Caco-2 (cell line): ENCODE measurements at regions not wholly inside any gene's neighbourhood (a gene's known extent, or its start where the extent isn't known, plus 50 kb on each side); places are given as distances from the start of the nearest gene placed in this dataset.

Experiments
- BruUV-seq: library from RNA; stranded (reverse); fragments of 400-500 nt; replicated peaks from 2 replicates; lab custom pipeline; 2021; lab: Mats Ljungman, UMichigan
- CTCF ChIA-PET: fragments of 300-600 bp; sonication (Branson Sonifier 250); formaldehyde crosslinking; loops from one replicate; lab custom pipeline; 2022; ENCODE audit warnings: antibody characterized with exemption; lab: Charles Lee
- POLR2A ChIA-PET: fragments of 300-600 bp; sonication (Branson Sonifier 250); formaldehyde crosslinking; loops from one replicate; lab custom pipeline; 2022; ENCODE audit warnings: antibody characterized with exemption; lab: Charles Lee
- DNase-seq, 2 experiments: peaks; one replicate each; pipeline versions ENCODE4 v3.0.0 to v3.0.0-alpha.2; 2020 to 2022
- H3K27me3 ChIP-seq: replicated peaks from 2 replicates; pipeline ENCODE4 v1.6.0; 2011; ENCODE audit warnings: low read length; ENCODE audit not compliant: control insufficient read depth, insufficient read depth
- H3K36me3 ChIP-seq: 2 replicates; pipeline ENCODE4 v1.5.1; 2011; ENCODE audit warnings: low read length; ENCODE audit not compliant: control insufficient read depth, insufficient read depth
- H3K4me1 ChIP-seq: fragments of 250-450 bp; sonication (Bioruptor Pico); 2 replicates; pipeline ENCODE4 v1.5.1; 2020; ENCODE audit warnings: mild to moderate bottlenecking
- H3K4me3 ChIP-seq: 2 replicates; pipeline ENCODE4 v1.5.1; 2011; ENCODE audit warnings: low read depth, mild to moderate bottlenecking, control low read depth, low read length
- H3K9me3 ChIP-seq: fragments of 250-450 bp; sonication (Bioruptor Pico); 2 replicates; pipeline ENCODE4 v1.5.1; 2020; ENCODE audit warnings: mild to moderate bottlenecking, moderate library complexity
- H3K27ac Mint-ChIP-seq: one replicate; pipeline ENCODE4 v1.8.0; 2022; ENCODE audit warnings: mixed read lengths; ENCODE audit not compliant: unreplicated experiment
- H3K27me3 Mint-ChIP-seq: one replicate; pipeline ENCODE4 v1.8.0; 2022; ENCODE audit warnings: mixed read lengths; ENCODE audit not compliant: insufficient read depth, unreplicated experiment
- H3K36me3 Mint-ChIP-seq: one replicate; pipeline ENCODE4 v1.8.0; 2022; ENCODE audit warnings: mild to moderate bottlenecking, mixed read lengths; ENCODE audit not compliant: insufficient read depth, unreplicated experiment
- H3K4me1 Mint-ChIP-seq: one replicate; pipeline ENCODE4 v1.8.0; 2022; ENCODE audit warnings: low read depth, mixed read lengths; ENCODE audit not compliant: unreplicated experiment
- H3K4me3 Mint-ChIP-seq: one replicate; pipeline ENCODE4 v1.8.0; 2022; ENCODE audit warnings: mild to moderate bottlenecking, moderate library complexity, mixed read lengths; ENCODE audit not compliant: unreplicated experiment
- H3K9me3 Mint-ChIP-seq: one replicate; pipeline ENCODE4 v1.8.0; 2022; ENCODE audit warnings: mixed read lengths; ENCODE audit not compliant: unreplicated experiment
- intact Hi-C: fragments of 100-400 bp; cut with micrococcal nuclease; formaldehyde crosslinking; loops from one replicate; pipeline ENCODE4 v1.10.0; 2022; ENCODE audit not compliant: unreplicated experiment
- TF ChIP-seq, protein P1 (sequence below), 2 experiments: fragments of 200-600 bp in 1 of 2; IDR thresholded peaks; 1 replicate in 1 of 2; 2 replicates in 1 of 2; pipeline versions ENCODE4 v1.5.1 to v1.8.0; 2011 to 2022; ENCODE audit warnings: antibody characterized with exemption in 1 of 2, control low read depth in 1 of 2, inconsistent platforms in 1 of 2, low read depth in 1 of 2, low read length in 1 of 2, mild to moderate bottlenecking in 1 of 2, moderate library complexity in 1 of 2; ENCODE audit not compliant: insufficient read depth in 1 of 2, severe bottlenecking in 1 of 2, unreplicated experiment in 1 of 2

GRCh38 chr17:77285594-77286390 lies 145.0 kb downstream of the SEC14L1 start:
- POLR2A ChIA-PET = no interaction called here
- no peak for DNase-seq
- peaks cover 74% of the 10 kb centered on the region for H3K4me1 ChIP-seq
- Mint-ChIP-seq H3K4me1 (peaks cover 49% of the 10 kb centered on the region), H3K27ac (peak overlapping the region; percentile 21), H3K27me3 (no peaks in the 10 kb centered on the region), H3K4me3 (no peak overlapping the region), H3K9me3 (no peaks in the 10 kb centered on the region), H3K36me3 (peaks cover 57% of the 10 kb centered on the region)
- CTCF ChIA-PET = no interaction called here
- H3K36me3 ChIP-seq = no peaks in the 10 kb centered on the region; the same call in none of the 2 replicates
- TF ChIP-seq, protein P1, sequence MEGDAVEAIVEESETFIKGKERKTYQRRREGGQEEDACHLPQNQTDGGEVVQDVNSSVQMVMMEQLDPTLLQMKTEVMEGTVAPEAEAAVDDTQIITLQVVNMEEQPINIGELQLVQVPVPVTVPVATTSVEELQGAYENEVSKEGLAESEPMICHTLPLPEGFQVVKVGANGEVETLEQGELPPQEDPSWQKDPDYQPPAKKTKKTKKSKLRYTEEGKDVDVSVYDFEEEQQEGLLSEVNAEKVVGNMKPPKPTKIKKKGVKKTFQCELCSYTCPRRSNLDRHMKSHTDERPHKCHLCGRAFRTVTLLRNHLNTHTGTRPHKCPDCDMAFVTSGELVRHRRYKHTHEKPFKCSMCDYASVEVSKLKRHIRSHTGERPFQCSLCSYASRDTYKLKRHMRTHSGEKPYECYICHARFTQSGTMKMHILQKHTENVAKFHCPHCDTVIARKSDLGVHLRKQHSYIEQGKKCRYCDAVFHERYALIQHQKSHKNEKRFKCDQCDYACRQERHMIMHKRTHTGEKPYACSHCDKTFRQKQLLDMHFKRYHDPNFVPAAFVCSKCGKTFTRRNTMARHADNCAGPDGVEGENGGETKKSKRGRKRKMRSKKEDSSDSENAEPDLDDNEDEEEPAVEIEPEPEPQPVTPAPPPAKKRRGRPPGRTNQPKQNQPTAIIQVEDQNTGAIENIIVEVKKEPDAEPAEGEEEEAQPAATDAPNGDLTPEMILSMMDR (IDR thresholded peaks at IDR 0.05; ENCODE audit: insufficient read depth in 1 of 2, low read depth in 1 of 2, low read length in 1 of 2, severe bottlenecking in 1 of 2, unreplicated experiment in 1 of 2) = no peak
- H3K4me3 ChIP-seq = no peak overlapping the region
- intact Hi-C loops = loop anchor here (2.0 kb wide), 2 partner anchors 15 to 37 kb away; no protein-coding TSS in a partner anchor
- no TSS peak for BruUV-seq
- no peaks in the 10 kb centered on the region for H3K9me3 ChIP-seq
- H3K27me3 ChIP-seq = no peaks in the 10 kb centered on the region

DNA sequence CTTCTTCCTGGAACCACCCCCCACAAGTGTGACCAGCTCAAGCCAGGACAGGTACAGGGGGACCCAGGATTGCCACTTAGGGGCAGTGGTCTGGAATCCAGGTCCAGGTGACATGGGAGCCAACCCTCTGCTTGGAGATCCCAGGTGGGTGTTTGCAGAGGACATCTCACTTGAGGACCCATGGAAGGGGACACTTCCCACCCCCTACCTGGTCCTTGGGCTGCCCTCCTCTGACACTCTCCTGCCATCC lies 145.5 kb downstream of the SEC14L1 start:
- intact Hi-C loops = loop anchor here (2.0 kb wide), 2 partner anchors 14 to 36 kb away; no protein-coding TSS in a partner anchor
- Mint-ChIP-seq H3K4me1 (peaks cover 49% of the 10 kb centered on the region), H3K36me3 (peaks cover 53% of the 10 kb centered on the region), H3K4me3 (no peak overlapping the region), H3K27me3 (no peaks in the 10 kb centered on the region), H3K27ac (peak overlapping the region; percentile 86), H3K9me3 (no peaks in the 10 kb centered on the region)
- peaks cover 74% of the 10 kb centered on the region for H3K4me1 ChIP-seq
- no peaks in the 10 kb centered on the region for H3K9me3 ChIP-seq
- H3K27me3 ChIP-seq = no peaks in the 10 kb centered on the region
- no TSS peak for BruUV-seq
- no peak overlapping the region for H3K4me3 ChIP-seq
- ChIA-PET POLR2A (no interaction called here), CTCF (no interaction called here)
- no peaks in the 10 kb centered on the region; the same call in none of the 2 replicates for H3K36me3 ChIP-seq
- TF ChIP-seq, protein P1 (IDR thresholded peaks at IDR 0.05; ENCODE audit: insufficient read depth in 1 of 2, low read depth in 1 of 2, low read length in 1 of 2, severe bottlenecking in 1 of 2, unreplicated experiment in 1 of 2) = no peak
- DNase-seq = no peak

DNA sequence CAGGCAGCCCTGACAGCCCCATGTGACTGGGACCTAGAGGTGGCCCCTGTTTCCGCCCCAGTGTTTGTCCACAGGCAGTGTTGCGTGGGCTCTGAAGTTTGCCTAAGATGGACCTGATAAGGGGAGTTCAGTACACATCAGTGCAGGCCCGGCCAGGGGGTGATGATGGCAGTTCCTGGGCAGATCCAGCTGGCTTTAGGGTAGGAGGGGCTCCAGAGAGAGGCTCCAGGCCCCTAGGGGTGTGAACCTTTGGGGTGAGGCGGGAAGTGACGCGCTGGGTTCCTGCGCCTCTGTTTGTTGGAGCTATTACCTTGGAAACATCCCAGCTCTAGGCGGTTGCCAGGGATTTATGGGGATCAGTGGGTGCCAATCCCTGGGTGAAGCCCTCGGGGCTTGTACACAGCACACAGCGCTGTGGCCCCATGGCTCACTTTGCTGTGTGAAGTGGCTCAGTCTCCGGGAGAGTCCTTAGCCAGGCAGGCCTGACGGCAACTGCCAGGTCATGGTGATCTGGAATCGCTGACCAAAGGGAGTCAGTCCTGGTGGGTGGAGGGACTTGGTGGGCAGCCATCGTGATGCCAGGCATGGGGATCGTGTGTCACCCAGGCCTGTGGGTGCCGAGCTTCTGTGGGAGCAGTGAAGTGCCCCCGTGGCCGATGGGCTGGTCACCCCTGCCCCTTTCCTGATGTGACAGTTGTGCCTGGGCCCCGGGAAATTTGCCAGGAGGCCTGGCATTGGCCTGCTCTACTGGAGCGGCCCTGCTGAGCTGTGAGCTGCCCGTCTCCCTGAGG lies 146.1 kb downstream of the SEC14L1 start:
- Mint-ChIP-seq H3K36me3 (peaks cover 52% of the 10 kb centered on the region), H3K9me3 (no peaks in the 10 kb centered on the region), H3K4me1 (peaks cover 51% of the 10 kb centered on the region), H3K27ac (peak overlapping the region; percentile 86), H3K27me3 (no peaks in the 10 kb centered on the region), H3K4me3 (no peak overlapping the region)
- ChIA-PET POLR2A (no interaction called here), CTCF (no interaction called here)
- no peaks in the 10 kb centered on the region; the same call in none of the 2 replicates for H3K36me3 ChIP-seq
- H3K4me1 ChIP-seq = peaks cover 74% of the 10 kb centered on the region
- H3K27me3 ChIP-seq = no peaks in the 10 kb centered on the region
- DNase-seq = peak; percentile 63
- H3K4me3 ChIP-seq = no peak overlapping the region
- intact Hi-C loops = loop anchor here (2.0 kb wide), 2 partner anchors 14 to 36 kb away; no protein-coding TSS in a partner anchor
- BruUV-seq = no TSS peak
- no peaks in the 10 kb centered on the region for H3K9me3 ChIP-seq
- TF ChIP-seq, protein P1 (IDR thresholded peaks at IDR 0.05; ENCODE audit: insufficient read depth in 1 of 2, low read depth in 1 of 2, low read length in 1 of 2, severe bottlenecking in 1 of 2, unreplicated experiment in 1 of 2) = no peak
